ENCODE measurements at regions not wholly inside any gene's neighbourhood (a gene's known extent, or its start where the extent isn't known, plus 50 kb on each side); places are given as distances from the start of the nearest gene placed in this dataset.

GRCh38 chr6:167565388-167565787 lies 240.5 kb downstream of the TTLL2 start:
- no peak overlapping the region for H3K4me2 ChIP-seq (ENCODE audit: low read depth, low read length, poor library complexity, severe bottlenecking)
- H4K20me1 ChIP-seq (ENCODE audit: insufficient read depth, low read depth, low read length): no peaks in the 10 kb centered on the region
- no peaks in the 10 kb centered on the region for H3K27me3 ChIP-seq (ENCODE audit: low read length)
- H3K36me3 ChIP-seq (ENCODE audit: insufficient read depth, low read length): no peaks in the 10 kb centered on the region
- no peaks in the 10 kb centered on the region for H3K9me3 ChIP-seq (ENCODE audit: low read length)
- no peak overlapping the region for H2AFZ ChIP-seq (ENCODE audit: low read length)
- H3K9me2 ChIP-seq (replicated peaks; ENCODE audit: insufficient read depth, low read length): no peaks in the 10 kb centered on the region
- DNase-seq: no peak
- H3K79me2 ChIP-seq (ENCODE audit: low read length): no peaks in the 10 kb centered on the region
- no peak overlapping the region for H3K4me3 ChIP-seq (ENCODE audit: low read length)
- no peaks in the 10 kb centered on the region for H3K4me1 ChIP-seq (ENCODE audit: low read length)
- no peak overlapping the region for H3K9ac ChIP-seq (ENCODE audit: low read length)
- no peak overlapping the region for H3K27ac ChIP-seq (ENCODE audit: low read length)

DNA sequence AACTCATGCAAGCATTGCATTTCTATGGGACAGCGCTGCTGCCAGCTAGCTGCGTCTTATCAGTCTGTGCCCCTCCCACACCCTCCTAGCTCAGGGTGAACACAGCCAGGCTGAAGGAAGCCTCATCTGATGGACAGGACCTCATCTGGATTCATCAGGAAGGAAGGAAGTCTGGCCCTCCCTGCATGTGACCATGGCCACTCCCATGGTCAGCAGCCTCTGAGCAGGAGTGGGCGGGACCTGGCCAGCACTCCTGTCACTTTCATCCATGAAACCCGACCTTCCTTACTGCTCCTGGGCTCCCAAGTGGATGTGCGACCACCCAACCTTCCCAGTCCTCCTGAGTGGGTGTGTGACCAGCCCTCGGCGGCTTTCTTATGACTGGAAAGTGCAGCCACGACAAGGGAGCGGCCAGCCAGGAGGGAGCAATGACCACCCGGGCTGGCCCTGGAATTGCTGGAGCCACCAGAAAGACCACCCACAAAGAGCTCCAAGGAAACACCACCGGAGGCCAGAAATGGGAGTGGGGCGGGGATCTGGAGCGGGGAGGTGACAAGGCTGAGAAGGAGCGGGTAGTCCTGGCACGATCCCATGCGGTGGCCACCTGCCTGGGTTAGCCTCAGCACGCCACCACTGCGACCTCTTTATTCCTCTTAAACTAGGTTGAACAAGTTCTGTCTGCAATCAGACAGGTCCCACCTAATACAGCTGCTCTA lies 241.2 kb downstream of the TTLL2 start:
- Histone ChIP-seq H3K4me3 (ENCODE audit: low read length) (no peak overlapping the region), H3K79me2 (ENCODE audit: low read length) (no peaks in the 10 kb centered on the region), H3K9me3 (ENCODE audit: low read length) (no peaks in the 10 kb centered on the region), H3K9ac (ENCODE audit: low read length) (no peak overlapping the region), H2AFZ (ENCODE audit: low read length) (no peak overlapping the region), H3K9me2 (replicated peaks; ENCODE audit: insufficient read depth, low read length) (no peaks in the 10 kb centered on the region), H3K4me1 (ENCODE audit: low read length) (no peaks in the 10 kb centered on the region), H3K36me3 (ENCODE audit: insufficient read depth, low read length) (no peaks in the 10 kb centered on the region), H3K27me3 (ENCODE audit: low read length) (no peaks in the 10 kb centered on the region), H3K27ac (ENCODE audit: low read length) (no peak overlapping the region), H3K4me2 (ENCODE audit: low read depth, low read length, poor library complexity, severe bottlenecking) (no peak overlapping the region), H4K20me1 (ENCODE audit: insufficient read depth, low read depth, low read length) (no peaks in the 10 kb centered on the region)
- no peak for DNase-seq

- Histone ChIP-seq H3K4me1 (ENCODE audit: low read length) (no peaks in the 10 kb centered on the region), H3K9me2 (replicated peaks; ENCODE audit: insufficient read depth, low read length) (no peaks in the 10 kb centered on the region), H3K27ac (ENCODE audit: low read length) (no peak overlapping the region), H2AFZ (ENCODE audit: low read length) (no peak overlapping the region), H3K36me3 (ENCODE audit: insufficient read depth, low read length) (no peaks in the 10 kb centered on the region), H3K9ac (ENCODE audit: low read length) (no peak overlapping the region), H3K79me2 (ENCODE audit: low read length) (no peaks in the 10 kb centered on the region), H3K9me3 (ENCODE audit: low read length) (no peaks in the 10 kb centered on the region), H3K4me3 (ENCODE audit: low read length) (no peak overlapping the region), H3K27me3 (ENCODE audit: low read length) (no peaks in the 10 kb centered on the region), H4K20me1 (ENCODE audit: insufficient read depth, low read depth, low read length) (no peaks in the 10 kb centered on the region), H3K4me2 (ENCODE audit: low read depth, low read length, poor library complexity, severe bottlenecking) (no peak overlapping the region)
- no peak for DNase-seq
Observed at GRCh38 chr6:167566711-167567141, 241.8 kb downstream of the TTLL2 start.

DNA sequence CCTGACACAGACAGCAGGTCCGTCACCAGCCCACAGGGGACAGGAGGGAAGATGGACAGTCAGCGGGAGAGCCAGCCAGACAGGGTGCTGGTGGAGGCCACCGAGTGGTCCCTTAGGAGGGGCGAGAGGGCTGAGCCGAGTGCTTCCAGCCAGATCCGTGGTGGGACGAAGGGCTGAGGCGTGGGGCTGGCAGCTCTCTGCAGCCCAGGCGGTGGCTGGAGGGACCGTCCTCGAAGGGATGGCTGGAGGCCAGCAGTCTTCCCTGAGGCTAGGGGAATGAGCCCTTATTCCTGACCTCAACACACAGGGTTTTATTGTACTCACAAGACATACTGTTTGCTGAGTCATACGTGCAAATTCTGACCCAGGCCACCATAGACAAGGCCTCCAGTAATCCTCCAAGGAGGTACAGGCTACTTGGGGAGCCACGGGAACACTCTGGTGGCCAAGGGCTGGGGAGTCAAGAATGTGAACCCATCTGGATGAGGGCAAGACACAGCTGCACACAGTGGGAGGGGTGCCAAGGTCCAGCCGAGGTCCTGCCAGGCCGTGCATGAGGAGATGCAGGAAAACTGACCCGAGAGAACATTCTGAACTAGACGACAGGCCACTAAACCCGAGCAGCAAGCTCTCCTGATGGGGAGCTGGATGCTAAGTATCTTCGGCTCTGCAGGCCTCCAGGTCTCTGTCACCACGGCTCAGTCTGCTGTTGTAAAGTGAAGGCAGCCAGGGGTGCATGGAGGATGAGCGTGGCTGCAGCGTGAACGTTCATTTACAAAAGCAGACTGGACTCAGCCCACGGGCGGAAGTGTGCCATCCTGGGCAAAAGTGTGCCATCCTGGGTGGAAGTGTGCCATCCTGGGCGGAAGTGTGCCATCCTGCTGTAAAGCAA lies 242.5 kb downstream of the TTLL2 start:
- Histone ChIP-seq H3K4me3 (ENCODE audit: low read length) (no peak overlapping the region), H4K20me1 (ENCODE audit: insufficient read depth, low read depth, low read length) (no peaks in the 10 kb centered on the region), H3K36me3 (ENCODE audit: insufficient read depth, low read length) (no peaks in the 10 kb centered on the region), H3K79me2 (ENCODE audit: low read length) (no peaks in the 10 kb centered on the region), H3K27me3 (ENCODE audit: low read length) (no peaks in the 10 kb centered on the region), H2AFZ (ENCODE audit: low read length) (no peak overlapping the region), H3K4me1 (ENCODE audit: low read length) (no peaks in the 10 kb centered on the region), H3K9me3 (ENCODE audit: low read length) (no peaks in the 10 kb centered on the region), H3K27ac (ENCODE audit: low read length) (no peak overlapping the region), H3K9me2 (replicated peaks; ENCODE audit: insufficient read depth, low read length) (no peaks in the 10 kb centered on the region), H3K9ac (ENCODE audit: low read length) (no peak overlapping the region), H3K4me2 (ENCODE audit: low read depth, low read length, poor library complexity, severe bottlenecking) (no peak overlapping the region)
- no peak for DNase-seq

DNA sequence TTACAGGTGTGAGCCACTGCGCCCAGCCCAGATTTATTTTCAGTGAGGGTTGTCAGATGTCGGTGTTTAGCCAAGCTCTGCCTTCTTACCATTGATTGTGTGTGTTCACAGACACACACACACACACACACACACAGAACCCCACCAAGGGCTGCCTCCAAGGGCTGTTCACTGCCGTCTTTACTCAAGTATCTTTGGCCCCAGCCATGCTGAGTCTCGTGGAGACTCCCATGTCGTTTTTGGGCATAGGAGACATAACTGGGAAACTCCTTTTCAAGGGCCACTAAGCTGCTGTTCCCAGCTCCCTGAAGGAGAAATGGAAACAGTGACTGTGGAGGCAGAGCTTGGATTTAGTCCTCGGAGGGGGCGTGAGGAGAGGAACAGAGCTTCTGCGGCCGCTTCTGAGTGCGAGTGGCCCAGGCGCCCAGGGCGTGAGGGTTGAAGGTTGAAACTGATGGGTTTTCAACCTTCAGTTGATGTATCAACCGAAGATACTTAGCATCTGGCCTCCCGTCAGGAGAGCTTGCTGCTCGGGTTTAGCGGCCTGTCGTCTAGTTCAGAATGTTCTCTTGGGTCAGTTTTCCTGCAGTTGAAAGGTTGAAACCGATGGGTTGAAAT lies 243.6 kb downstream of the TTLL2 start:
- H2AFZ ChIP-seq (ENCODE audit: low read length): no peak overlapping the region
- H3K27ac ChIP-seq (ENCODE audit: low read length): no peak overlapping the region
- no peaks in the 10 kb centered on the region for H3K9me2 ChIP-seq (replicated peaks; ENCODE audit: insufficient read depth, low read length)
- no peak overlapping the region for H3K4me3 ChIP-seq (ENCODE audit: low read length)
- no peaks in the 10 kb centered on the region for H3K79me2 ChIP-seq (ENCODE audit: low read length)
- no peak overlapping the region for H3K4me2 ChIP-seq (ENCODE audit: low read depth, low read length, poor library complexity, severe bottlenecking)
- H3K4me1 ChIP-seq (ENCODE audit: low read length): no peaks in the 10 kb centered on the region
- DNase-seq: no peak
- no peaks in the 10 kb centered on the region for H3K27me3 ChIP-seq (ENCODE audit: low read length)
- H3K9ac ChIP-seq (ENCODE audit: low read length): no peak overlapping the region
- H4K20me1 ChIP-seq (ENCODE audit: insufficient read depth, low read depth, low read length): no peaks in the 10 kb centered on the region
- no peaks in the 10 kb centered on the region for H3K36me3 ChIP-seq (ENCODE audit: insufficient read depth, low read length)
- H3K9me3 ChIP-seq (ENCODE audit: low read length): no peaks in the 10 kb centered on the region

DNA sequence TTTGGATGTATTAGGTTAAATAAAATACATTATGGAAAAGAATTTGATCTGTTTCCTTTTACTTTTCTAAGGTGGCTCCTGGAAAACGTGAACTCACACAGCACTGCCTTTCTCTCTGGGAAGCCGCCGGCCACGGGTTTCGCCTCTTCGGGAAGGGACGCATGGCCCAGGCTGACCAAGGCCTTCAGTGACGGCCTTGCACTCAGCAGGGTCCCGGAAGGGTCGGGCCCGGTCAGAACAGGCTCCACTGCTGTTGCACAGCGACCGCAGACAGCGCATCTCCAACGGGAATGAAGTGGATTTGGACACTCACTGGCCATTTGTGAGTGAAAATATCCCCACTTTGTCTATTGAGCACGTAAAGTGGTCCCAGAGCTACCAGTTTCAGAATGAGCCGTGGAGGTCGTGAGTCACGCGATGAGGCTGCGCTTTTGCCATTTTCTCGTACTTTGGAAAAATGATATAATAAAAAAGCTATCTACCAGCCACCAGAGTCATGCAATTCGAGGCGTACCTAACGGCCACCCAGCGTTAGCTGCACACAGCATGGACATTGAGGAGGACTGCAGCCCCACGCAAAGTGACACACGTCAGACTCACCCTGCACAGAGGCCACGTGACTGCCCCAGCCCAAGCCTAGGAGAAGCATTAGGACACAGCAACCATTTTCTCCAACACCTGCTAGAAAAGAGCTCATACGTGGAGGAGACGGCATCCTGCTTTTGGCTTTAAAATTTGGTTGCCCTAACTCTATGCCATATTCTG lies 244.3 kb downstream of the TTLL2 start:
- Histone ChIP-seq H3K36me3 (ENCODE audit: insufficient read depth, low read length) (no peaks in the 10 kb centered on the region), H3K79me2 (ENCODE audit: low read length) (no peaks in the 10 kb centered on the region), H3K27me3 (ENCODE audit: low read length) (no peaks in the 10 kb centered on the region), H3K4me2 (ENCODE audit: low read depth, low read length, poor library complexity, severe bottlenecking) (no peak overlapping the region), H3K27ac (ENCODE audit: low read length) (no peak overlapping the region), H3K9me3 (ENCODE audit: low read length) (no peaks in the 10 kb centered on the region), H3K9ac (ENCODE audit: low read length) (no peak overlapping the region), H3K9me2 (replicated peaks; ENCODE audit: insufficient read depth, low read length) (no peaks in the 10 kb centered on the region), H4K20me1 (ENCODE audit: insufficient read depth, low read depth, low read length) (no peaks in the 10 kb centered on the region), H2AFZ (ENCODE audit: low read length) (no peak overlapping the region), H3K4me1 (ENCODE audit: low read length) (no peaks in the 10 kb centered on the region), H3K4me3 (ENCODE audit: low read length) (no peak overlapping the region)
- no peak for DNase-seq

GRCh38 chr6:167569879-167570278 lies 245.0 kb downstream of the TTLL2 start:
- no peak for DNase-seq
- no peak overlapping the region for H3K9ac ChIP-seq (ENCODE audit: low read length)
- no peaks in the 10 kb centered on the region for H3K27me3 ChIP-seq (ENCODE audit: low read length)
- no peak overlapping the region for H2AFZ ChIP-seq (ENCODE audit: low read length)
- H3K36me3 ChIP-seq (ENCODE audit: insufficient read depth, low read length): no peaks in the 10 kb centered on the region
- no peaks in the 10 kb centered on the region for H4K20me1 ChIP-seq (ENCODE audit: insufficient read depth, low read depth, low read length)
- H3K4me2 ChIP-seq (ENCODE audit: low read depth, low read length, poor library complexity, severe bottlenecking): no peak overlapping the region
- H3K79me2 ChIP-seq (ENCODE audit: low read length): no peaks in the 10 kb centered on the region
- no peaks in the 10 kb centered on the region for H3K9me2 ChIP-seq (replicated peaks; ENCODE audit: insufficient read depth, low read length)
- no peak overlapping the region for H3K27ac ChIP-seq (ENCODE audit: low read length)
- H3K4me1 ChIP-seq (ENCODE audit: low read length): no peaks in the 10 kb centered on the region
- H3K9me3 ChIP-seq (ENCODE audit: low read length): no peaks in the 10 kb centered on the region
- H3K4me3 ChIP-seq (ENCODE audit: low read length): no peak overlapping the region

Data from Karpas-422 (cell line).